Bronchial epithelial cell (primary cell): ENCODE measurements at regions not wholly inside any gene's neighbourhood (a gene's known extent, or its start where the extent isn't known, plus 50 kb on each side); places are given as distances from the start of the nearest gene placed in this dataset.

Experiments used
- DNase-seq: peaks from one replicate; pipeline ENCODE4 v3.0.0-alpha.2; 2010; ENCODE audit warnings: low read depth
- FAIRE-seq: peaks from 2 replicates; lab custom pipeline; 2011; peaks lifted over from hg19 to GRCh38; lab: Jason Lieb, UNC
- H3K27me3 ChIP-seq: 2 replicates; pipeline ENCODE4 v1.5.1; 2011; ENCODE audit warnings: low read length; ENCODE audit not compliant: control insufficient read depth, insufficient read depth
- H3K36me3 ChIP-seq: 2 replicates; pipeline ENCODE4 v1.5.1; 2011; ENCODE audit warnings: low read length; ENCODE audit not compliant: control insufficient read depth, insufficient read depth
- H3K4me3 ChIP-seq: 2 replicates; pipeline ENCODE4 v1.5.1; 2011; ENCODE audit warnings: mild to moderate bottlenecking, low read depth, low read length, control low read depth
- CTCF ChIP-seq: IDR thresholded peaks from 2 replicates; pipeline ENCODE4 v1.5.1; 2011; ENCODE audit warnings: mild to moderate bottlenecking, moderate library complexity, low read length, control low read depth, inconsistent platforms; ENCODE audit not compliant: insufficient read depth, severe bottlenecking

GRCh38 chr5:115429345-115429940, 115.1 kb downstream of the FEM1C start:
- no peak for FAIRE-seq
- H3K36me3 ChIP-seq: no peaks in the 10 kb centered on the region
- no peaks in the 10 kb centered on the region for H3K27me3 ChIP-seq
- DNase-seq: no peak
- no peak overlapping the region for H3K4me3 ChIP-seq
- TF ChIP-seq CTCF: no peak

GRCh38 chr5:115428676-115429075, 115.9 kb downstream of the FEM1C start:
- no peak for FAIRE-seq
- DNase-seq: no peak
- no peaks in the 10 kb centered on the region for H3K36me3 ChIP-seq

GRCh38 chr5:115428248-115428647, 116.3 kb downstream of the FEM1C start:
- Histone ChIP-seq H3K27me3 (no peaks in the 10 kb centered on the region), H3K4me3 (no peak overlapping the region), H3K36me3 (no peaks in the 10 kb centered on the region)
- FAIRE-seq (no peak), DNase-seq (no peak)
- TF ChIP-seq CTCF: no peak

More at GRCh38 chr5:115428676-115429075, 115.9 kb downstream of the FEM1C start:
- H3K4me3 ChIP-seq: no peak overlapping the region
- TF ChIP-seq CTCF: no peak
- no peaks in the 10 kb centered on the region for H3K27me3 ChIP-seq

- Histone ChIP-seq H3K27me3 (no peaks in the 10 kb centered on the region), H3K36me3 (no peaks in the 10 kb centered on the region), H3K4me3 (no peak overlapping the region)
- DNase-seq (no peak), FAIRE-seq (no peak)
- no peak for TF ChIP-seq CTCF
Measured at GRCh38 chr5:115424446-115424845, 120.1 kb downstream of the FEM1C start.

- TF ChIP-seq CTCF: no peak
- Histone ChIP-seq H3K36me3 (no peaks in the 10 kb centered on the region), H3K27me3 (no peaks in the 10 kb centered on the region), H3K4me3 (no peak overlapping the region)
- DNase-seq (no peak), FAIRE-seq (no peak)
Measured at GRCh38 chr5:115424030-115424429, 120.5 kb downstream of the FEM1C start.

- no peak for DNase-seq
- TF ChIP-seq CTCF: no peak
- Histone ChIP-seq H3K36me3 (no peaks in the 10 kb centered on the region), H3K4me3 (no peak overlapping the region), H3K27me3 (no peaks in the 10 kb centered on the region)
- no peak for FAIRE-seq
Measured at GRCh38 chr5:115423541-115423940, 121.0 kb downstream of the FEM1C start.
